ENCODE measurements at regions not wholly inside any gene's neighbourhood (a gene's known extent, or its start where the extent isn't known, plus 50 kb on each side); places are given as distances from the start of the nearest gene placed in this dataset.

GRCh38 chr5:3103262-3103811 is 351.9 kb upstream of the IRX2 start:
- H3K27ac ChIP-seq (ENCODE audit: low read length), result no peak overlapping the region
- H3K9me3 ChIP-seq (ENCODE audit: low read length), result no peaks in the 10 kb centered on the region
- H3K4me2 ChIP-seq (ENCODE audit: low read length), result no peak overlapping the region
- TF ChIP-seq CTCF (conservative IDR thresholded peaks at IDR 0.05; ENCODE audit: low read depth, low read length) (no peak), EZH2phosphoT487 (IDR thresholded peaks at IDR 0.05; ENCODE audit: borderline replicate concordance, low read length) (no peak), EZH2 (IDR thresholded peaks at IDR 0.05; ENCODE audit: low read length, unreplicated experiment) (no peak)
- ChIA-PET POLR2A (ENCODE audit: unreplicated experiment) (no interaction called here), CTCF (no interaction called here)
- ATAC-seq (no peak), DNase-seq (no peak)
- intact Hi-C loops (cut with micrococcal nuclease), result no loop called here
- H3F3A ChIP-seq (ENCODE audit: low read length, unreplicated experiment), result no peaks in the 10 kb centered on the region
- no peak overlapping the region for H3K4me3 ChIP-seq (ENCODE audit: low read length)
- H2AFZ ChIP-seq (ENCODE audit: low read length), result no peak overlapping the region
- no TSS peak for BruUV-seq (replicated peaks)
- no peaks in the 10 kb centered on the region for H3K4me1 ChIP-seq (ENCODE audit: insufficient read depth, low read length)
- H3K9me2 ChIP-seq (replicated peaks; ENCODE audit: low read length), result no peaks in the 10 kb centered on the region
- no peak overlapping the region for H3K9ac ChIP-seq (ENCODE audit: low read length)
- no peaks in the 10 kb centered on the region for H4K20me1 ChIP-seq (ENCODE audit: low read length)
- H3K79me2 ChIP-seq (ENCODE audit: low read length), result no peaks in the 10 kb centered on the region
- H3K27me3 ChIP-seq (ENCODE audit: low read length), result no peaks in the 10 kb centered on the region; the same call in 1 of the 2 replicates
- H3K36me3 ChIP-seq (ENCODE audit: low read depth, low read length), result no peaks in the 10 kb centered on the region

GRCh38 chr5:3102531-3102930 is 351.1 kb upstream of the IRX2 start:
- ChIA-PET POLR2A (ENCODE audit: unreplicated experiment) (no interaction called here), CTCF (no interaction called here)
- DNase-seq, result no peak
- H4K20me1 ChIP-seq (ENCODE audit: low read length), result no peaks in the 10 kb centered on the region
- no peak for ATAC-seq
- no peaks in the 10 kb centered on the region for H3K79me2 ChIP-seq (ENCODE audit: low read length)
- no peak overlapping the region for H3K4me2 ChIP-seq (ENCODE audit: low read length)
- H3K9me3 ChIP-seq (ENCODE audit: low read length), result no peaks in the 10 kb centered on the region
- H3K27ac ChIP-seq (ENCODE audit: low read length), result no peak overlapping the region
- H2AFZ ChIP-seq (ENCODE audit: low read length), result no peak overlapping the region
- no peak overlapping the region for H3K9ac ChIP-seq (ENCODE audit: low read length)
- TF ChIP-seq CTCF (conservative IDR thresholded peaks at IDR 0.05; ENCODE audit: low read depth, low read length) (no peak), EZH2 (IDR thresholded peaks at IDR 0.05; ENCODE audit: low read length, unreplicated experiment) (no peak), EZH2phosphoT487 (IDR thresholded peaks at IDR 0.05; ENCODE audit: borderline replicate concordance, low read length) (no peak)
- no peaks in the 10 kb centered on the region for H3F3A ChIP-seq (ENCODE audit: low read length, unreplicated experiment)
- intact Hi-C loops (cut with micrococcal nuclease), result no loop called here
- no TSS peak for BruUV-seq (replicated peaks)
- H3K27me3 ChIP-seq (ENCODE audit: low read length), result peaks cover 2% of the 10 kb centered on the region; the same call in 1 of the 2 replicates
- H3K4me3 ChIP-seq (ENCODE audit: low read length), result no peak overlapping the region
- H3K4me1 ChIP-seq (ENCODE audit: insufficient read depth, low read length), result no peaks in the 10 kb centered on the region
- no peaks in the 10 kb centered on the region for H3K36me3 ChIP-seq (ENCODE audit: low read depth, low read length)
- H3K9me2 ChIP-seq (replicated peaks; ENCODE audit: low read length), result no peaks in the 10 kb centered on the region

GRCh38 chr5:3101561-3101960 is 350.1 kb upstream of the IRX2 start:
- H3K36me3 ChIP-seq (ENCODE audit: low read depth, low read length), result no peaks in the 10 kb centered on the region
- BruUV-seq (replicated peaks), result no TSS peak
- no peaks in the 10 kb centered on the region for H3F3A ChIP-seq (ENCODE audit: low read length, unreplicated experiment)
- ATAC-seq, result no peak
- no peak overlapping the region for H3K27ac ChIP-seq (ENCODE audit: low read length)
- no peak for DNase-seq
- H3K4me3 ChIP-seq (ENCODE audit: low read length), result no peak overlapping the region
- no peaks in the 10 kb centered on the region for H3K4me1 ChIP-seq (ENCODE audit: insufficient read depth, low read length)
- H3K9me2 ChIP-seq (replicated peaks; ENCODE audit: low read length), result no peaks in the 10 kb centered on the region
- peaks cover 5% of the 10 kb centered on the region; the same call in 1 of the 2 replicates for H3K27me3 ChIP-seq (ENCODE audit: low read length)
- H3K9me3 ChIP-seq (ENCODE audit: low read length), result no peaks in the 10 kb centered on the region
- no peaks in the 10 kb centered on the region for H3K79me2 ChIP-seq (ENCODE audit: low read length)
- H3K4me2 ChIP-seq (ENCODE audit: low read length), result no peak overlapping the region
- no peaks in the 10 kb centered on the region for H4K20me1 ChIP-seq (ENCODE audit: low read length)
- TF ChIP-seq CTCF (conservative IDR thresholded peaks at IDR 0.05; ENCODE audit: low read depth, low read length), result no peak
- no peak for TF ChIP-seq EZH2 (IDR thresholded peaks at IDR 0.05; ENCODE audit: low read length, unreplicated experiment)
- no peak for TF ChIP-seq EZH2phosphoT487 (IDR thresholded peaks at IDR 0.05; ENCODE audit: borderline replicate concordance, low read length)
- H3K9ac ChIP-seq (ENCODE audit: low read length), result no peak overlapping the region
- ChIA-PET CTCF (no interaction called here), POLR2A (ENCODE audit: unreplicated experiment) (no interaction called here)
- no peak overlapping the region for H2AFZ ChIP-seq (ENCODE audit: low read length)
- intact Hi-C loops (cut with micrococcal nuclease), result no loop called here
